ENCODE measurements at regions not wholly inside any gene's neighbourhood (a gene's known extent, or its start where the extent isn't known, plus 50 kb on each side); places are given as distances from the start of the nearest gene placed in this dataset.

- Histone ChIP-seq H3K27me3 (ENCODE audit: insufficient read depth, low read length) (no peaks in the 10 kb centered on the region), H3K4me2 (ENCODE audit: low read length) (no peak overlapping the region), H3K4me1 (ENCODE audit: control insufficient read depth in 1 of 2, insufficient read depth in 2 of 2, low read length in 2 of 2) (no peaks in the 10 kb centered on the region), H3K9me3 (ENCODE audit: control insufficient read depth in 1 of 2, insufficient read depth in 1 of 2, low read depth in 1 of 2, low read length in 2 of 2) (no peaks in the 10 kb centered on the region), H3K27ac (ENCODE audit: low read depth, low read length) (no peak overlapping the region), H3K9ac (ENCODE audit: low read length) (no peak overlapping the region), H3K79me2 (ENCODE audit: insufficient read depth, low read length) (no peaks in the 10 kb centered on the region), H2AFZ (ENCODE audit: low read depth, low read length, poor library complexity, severe bottlenecking) (no peak overlapping the region), H3K9me2 (ENCODE audit: insufficient read depth) (no peaks in the 10 kb centered on the region), H4K20me1 (ENCODE audit: insufficient read depth) (no peaks in the 10 kb centered on the region), H3K4me3 (replicated peaks in 1 of 2; ENCODE audit: low read depth in 1 of 2, low read length in 2 of 2) (no peak overlapping the region), H3K36me3 (ENCODE audit: control insufficient read depth in 1 of 2, insufficient read depth in 2 of 2, low read length in 2 of 2) (no peaks in the 10 kb centered on the region)
- ATAC-seq (no peak), DNase-seq (ENCODE audit: low read depth, low spot score) (no peak)
- ChIA-PET RAD21 (ENCODE audit: low non-redundant PET in 1 of 2, low total read pairs in 2 of 2, uncharacterized antibody in 2 of 2, unreplicated experiment in 2 of 2) (no interaction called here), CTCF (no interaction called here), POLR2A (no interaction called here)
- no peak for TF ChIP-seq ZFX (IDR thresholded peaks at IDR 0.05)
- TF ChIP-seq EGR1 (IDR thresholded peaks at IDR 0.05; ENCODE audit: low read depth): no peak
- TF ChIP-seq EZH2 (IDR thresholded peaks at IDR 0.05): no peak
- no peak for TF ChIP-seq SIN3A (IDR thresholded peaks at IDR 0.05; ENCODE audit: low read depth)
- TF ChIP-seq JUND (IDR thresholded peaks at IDR 0.05): no peak
- no peak for TF ChIP-seq POLR2A (IDR thresholded peaks at IDR 0.05; ENCODE audit: borderline replicate concordance, extremely low read depth, insufficient read depth, insufficient read length)
- TF ChIP-seq SP1 (IDR thresholded peaks at IDR 0.05; ENCODE audit: low read depth): no peak
- TF ChIP-seq ZBTB33 (IDR thresholded peaks at IDR 0.05; ENCODE audit: extremely low read depth, insufficient replicate concordance, low read length): no peak
- no peak for TF ChIP-seq CEBPB (IDR thresholded peaks at IDR 0.05; ENCODE audit: low read depth)
- no peak for TF ChIP-seq POLR2AphosphoS5 (IDR thresholded peaks at IDR 0.05; ENCODE audit: low read depth, low read length)
- TF ChIP-seq FOSL1 (IDR thresholded peaks at IDR 0.05; ENCODE audit: low read depth): no peak
- no peak for TF ChIP-seq TCF7L2 (IDR thresholded peaks at IDR 0.05; ENCODE audit: borderline replicate concordance, extremely low read depth, insufficient read depth, insufficient read length)
- TF ChIP-seq ZNF274 (IDR thresholded peaks at IDR 0.05; ENCODE audit: low read depth, low read length): no peak
- no peak for TF ChIP-seq RAD21 (IDR thresholded peaks at IDR 0.05; ENCODE audit: low read depth)
- no peak for TF ChIP-seq ELF1 (IDR thresholded peaks at IDR 0.05; ENCODE audit: borderline replicate concordance, low read depth)
- TF ChIP-seq SRF (IDR thresholded peaks at IDR 0.05; ENCODE audit: low read depth): no peak
- BruUV-seq (replicated peaks): no TSS peak
- intact Hi-C loops (cut with micrococcal nuclease): no loop called here
Measured at GRCh38 chrX:65608026-65608425, 59.4 kb upstream of the MSN start.
